CD4-positive, alpha-beta T cell treated with Interferon alpha-2 for 1 hour (primary cell): ENCODE measurements at regions not wholly inside any gene's neighbourhood (a gene's known extent, or its start where the extent isn't known, plus 50 kb on each side); places are given as distances from the start of the nearest gene placed in this dataset.

Source experiments
- DNase-seq, 2 donors: peaks; one replicate each; pipeline ENCODE4 v3.0.0-alpha.2; 2020 to 2022

DNA sequence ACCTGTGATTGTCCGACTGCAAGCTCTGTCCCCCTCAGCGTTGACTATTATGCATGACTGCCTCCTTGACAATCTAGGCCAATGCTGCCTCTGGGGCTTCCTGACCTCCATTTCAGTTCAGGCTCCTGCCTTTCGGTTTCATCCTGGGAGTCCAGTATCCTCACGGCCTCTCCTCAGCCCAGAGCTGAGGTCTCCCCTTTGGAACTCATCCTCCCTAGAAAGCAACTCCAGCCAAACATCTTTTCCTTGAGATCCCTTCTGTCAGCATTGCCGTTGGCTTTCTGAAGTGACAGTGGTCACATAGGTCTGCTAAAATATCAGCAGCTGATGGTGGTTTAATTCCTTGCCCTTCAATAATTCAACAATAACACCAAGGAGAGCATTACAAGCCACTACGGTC lies 519.1 kb upstream of the NBEA start:
- DNase-seq: no peak

DNA sequence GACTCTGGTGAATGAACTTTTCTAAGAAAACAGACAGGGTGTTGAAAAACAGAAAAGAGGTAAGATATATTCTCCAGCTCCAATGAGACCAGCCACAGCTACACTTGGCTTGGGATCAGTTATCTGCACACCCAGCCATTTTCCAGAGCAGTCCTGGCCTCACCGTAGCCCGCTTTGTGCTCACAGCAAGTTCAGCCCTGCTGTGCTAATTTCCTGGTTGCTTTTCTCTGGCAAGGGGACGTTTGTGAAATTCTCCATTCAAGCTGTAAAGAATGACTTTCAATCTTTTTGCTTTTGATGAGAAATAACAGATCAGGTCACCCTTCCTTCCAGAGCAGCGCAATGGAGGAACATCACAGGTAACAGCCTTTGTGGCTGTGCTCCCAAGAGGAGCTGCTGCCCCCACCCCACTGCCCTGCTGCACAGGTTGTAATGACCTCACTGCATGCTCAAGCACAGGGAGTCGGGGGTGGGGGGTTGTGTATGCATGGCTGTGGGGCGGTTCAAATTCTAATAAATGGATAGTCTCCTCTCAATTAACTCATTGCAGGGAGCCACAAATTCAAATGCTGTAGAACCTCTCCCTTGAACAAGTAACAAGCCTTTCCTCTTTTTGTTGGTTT lies 516.6 kb upstream of the NBEA start:
- no peak for DNase-seq

DNA sequence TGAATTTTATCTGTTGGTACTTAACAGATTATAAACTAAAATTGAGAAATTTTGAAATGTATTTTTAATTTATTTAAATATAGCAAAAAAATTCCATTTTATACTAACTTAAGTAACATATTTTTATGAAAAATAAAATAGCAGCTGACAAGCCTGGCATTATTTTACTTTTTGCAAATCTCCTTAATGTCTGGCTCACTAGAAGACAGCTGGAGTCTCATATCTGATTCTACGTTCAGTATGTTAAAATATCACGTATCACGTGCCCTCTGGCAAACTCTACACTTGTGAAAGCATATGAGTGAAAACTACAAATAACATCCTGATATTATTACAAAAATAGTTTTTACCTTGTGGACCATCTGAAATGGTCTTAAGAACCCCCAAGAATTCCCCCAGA lies 513.2 kb upstream of the NBEA start:
- DNase-seq: no peak

DNA sequence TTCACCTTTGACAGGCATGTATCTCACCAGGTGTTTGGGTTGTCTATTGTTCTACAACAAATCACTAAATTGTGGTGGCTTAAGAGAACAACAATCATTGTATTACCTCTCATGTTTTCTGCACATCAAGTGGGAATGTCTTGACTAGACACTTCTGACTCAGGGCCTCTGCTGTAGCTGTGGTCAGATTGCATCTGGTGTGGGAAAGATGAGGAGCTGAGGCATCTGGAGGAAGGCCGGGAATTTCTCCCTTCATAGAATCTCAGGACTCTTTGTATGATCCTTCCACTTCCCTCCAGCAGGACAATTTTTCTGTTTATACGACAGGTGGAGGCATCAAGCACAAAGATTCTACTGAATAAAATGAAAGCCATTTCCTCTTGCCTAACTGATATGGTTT lies 511.8 kb upstream of the NBEA start:
- no peak for DNase-seq

DNA sequence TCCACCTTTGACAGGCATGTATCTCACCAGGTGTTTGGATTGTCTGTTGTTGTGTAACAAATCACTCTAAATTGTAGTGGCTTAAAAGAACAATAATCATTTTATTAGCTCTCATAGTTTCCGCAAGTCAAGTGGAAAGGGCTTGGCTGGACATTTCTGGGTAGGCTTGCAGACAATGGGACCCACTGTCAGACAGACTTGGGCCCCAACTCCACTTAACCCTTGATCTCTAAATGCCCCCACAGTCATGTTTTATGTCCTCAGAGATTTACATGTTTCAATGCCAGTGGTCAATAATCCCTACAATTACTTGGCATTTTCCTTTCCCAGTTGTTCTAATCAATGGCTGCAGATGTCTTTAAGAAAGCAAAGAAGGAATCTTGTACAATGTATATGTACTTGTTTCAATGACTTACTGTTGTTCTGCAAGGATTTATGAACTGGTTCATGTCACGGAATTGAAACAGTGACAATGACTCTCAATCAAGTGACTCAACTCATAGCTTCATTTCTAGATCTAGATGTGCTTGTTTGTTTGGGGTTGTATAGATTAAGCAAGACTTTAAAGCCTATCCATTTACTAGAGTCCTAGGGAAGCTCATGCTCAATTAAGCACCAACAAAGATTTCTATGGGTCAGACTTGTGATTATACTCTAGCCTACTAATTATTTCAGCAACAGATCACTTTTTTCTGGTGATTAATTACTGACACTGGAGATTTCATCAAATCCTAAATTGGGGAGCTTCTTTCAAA lies 510.1 kb upstream of the NBEA start:
- DNase-seq: no peak

DNA sequence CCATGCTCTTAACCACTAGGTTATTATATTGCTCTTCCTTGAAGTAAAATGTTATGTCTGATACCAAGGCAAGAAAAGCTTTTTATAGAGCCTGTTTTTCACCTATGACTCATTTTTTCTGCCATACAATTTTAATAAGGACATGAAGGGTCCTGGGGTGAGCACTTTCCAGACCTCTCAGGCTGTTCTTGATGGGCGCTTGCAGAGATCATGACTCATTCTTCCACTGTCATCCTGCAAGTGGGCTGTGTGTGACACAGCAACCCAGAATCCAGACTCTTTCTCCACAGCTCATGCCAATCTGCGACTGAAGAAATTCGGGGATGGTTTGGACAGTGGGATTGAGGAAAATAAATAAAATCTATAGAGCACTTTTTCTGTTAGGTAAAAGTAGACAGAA lies 506.7 kb upstream of the NBEA start:
- DNase-seq: no peak

DNA sequence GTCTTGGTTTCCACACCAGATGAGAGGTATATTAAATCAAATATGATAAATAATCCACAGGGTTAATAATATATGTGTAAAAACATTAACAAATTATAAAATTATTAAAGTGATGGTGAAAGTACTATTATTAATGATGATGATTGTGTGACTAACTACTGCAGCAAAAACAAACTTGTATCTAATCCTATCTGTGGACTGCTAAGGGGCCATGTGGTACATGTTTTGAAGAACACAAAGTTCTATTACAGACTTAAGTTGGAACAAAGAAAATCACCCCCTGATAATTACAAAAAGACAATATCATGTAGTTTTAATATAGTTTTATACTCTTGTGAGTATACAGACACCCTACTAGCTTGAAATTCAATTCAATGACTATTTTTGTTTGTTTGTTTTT lies 504.2 kb upstream of the NBEA start:
- DNase-seq: no peak

DNA sequence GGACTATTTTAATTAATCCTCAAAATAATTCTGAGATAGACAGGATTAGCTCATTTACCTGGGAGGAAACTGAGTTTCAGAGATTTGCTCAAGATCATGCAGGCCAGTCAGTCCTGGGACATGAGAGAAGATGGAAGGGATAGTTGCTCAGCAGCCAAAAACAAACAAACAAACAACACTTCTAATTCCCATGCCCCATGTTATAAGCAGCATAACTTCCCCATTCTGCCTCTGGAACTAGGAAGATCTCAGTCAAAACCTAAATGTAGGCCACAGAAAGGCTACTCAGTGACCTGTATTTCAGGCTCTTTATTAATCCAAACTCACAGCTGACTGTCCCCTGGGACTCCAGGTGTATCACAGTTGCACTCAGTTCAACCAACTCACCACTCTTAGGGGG lies 489.2 kb upstream of the NBEA start:
- no peak for DNase-seq

DNA sequence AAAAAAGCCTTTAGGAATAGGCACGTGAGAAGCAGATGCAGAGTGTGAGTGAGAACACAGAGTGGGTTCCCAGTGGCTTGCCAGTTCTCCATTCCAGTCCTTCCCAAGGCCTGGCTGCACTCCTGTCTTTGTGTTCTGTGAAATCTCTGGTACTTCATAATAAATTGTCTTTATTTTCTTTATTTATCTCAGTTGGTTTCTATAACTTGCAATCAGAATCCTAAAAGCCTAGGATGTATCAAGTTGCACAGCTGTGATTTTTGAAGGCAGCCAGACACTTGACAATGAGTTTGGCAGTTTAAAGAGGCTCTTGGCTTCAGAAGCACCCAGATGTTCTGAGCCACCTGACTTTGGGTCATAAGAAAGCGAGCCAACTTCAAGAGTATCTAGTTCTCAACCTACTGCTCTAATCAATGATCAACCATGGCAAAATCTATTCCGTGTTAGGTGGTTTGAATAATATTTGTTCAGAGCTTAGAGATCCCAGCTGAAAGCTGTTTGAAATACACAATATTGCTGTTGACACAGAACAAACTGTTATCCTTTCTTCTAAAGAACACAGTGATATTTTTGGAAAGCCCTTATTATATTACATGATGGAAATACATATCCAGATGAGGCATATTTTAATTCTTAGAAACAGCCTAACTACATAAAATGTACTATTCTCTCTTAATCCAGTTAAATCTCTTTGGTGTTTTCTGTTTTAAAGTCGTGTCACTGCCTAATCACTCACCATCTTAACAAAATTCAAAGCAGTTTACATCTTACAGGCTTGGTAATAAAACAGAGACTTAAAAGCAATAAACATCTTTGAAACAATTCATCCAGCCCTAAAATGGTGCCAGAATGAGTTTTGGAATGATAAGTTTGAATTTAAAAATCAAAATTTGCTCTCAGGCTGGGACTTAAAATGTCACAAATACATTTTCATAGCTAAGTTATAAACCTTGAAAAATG lies 483.0 kb upstream of the NBEA start:
- no peak for DNase-seq

DNA sequence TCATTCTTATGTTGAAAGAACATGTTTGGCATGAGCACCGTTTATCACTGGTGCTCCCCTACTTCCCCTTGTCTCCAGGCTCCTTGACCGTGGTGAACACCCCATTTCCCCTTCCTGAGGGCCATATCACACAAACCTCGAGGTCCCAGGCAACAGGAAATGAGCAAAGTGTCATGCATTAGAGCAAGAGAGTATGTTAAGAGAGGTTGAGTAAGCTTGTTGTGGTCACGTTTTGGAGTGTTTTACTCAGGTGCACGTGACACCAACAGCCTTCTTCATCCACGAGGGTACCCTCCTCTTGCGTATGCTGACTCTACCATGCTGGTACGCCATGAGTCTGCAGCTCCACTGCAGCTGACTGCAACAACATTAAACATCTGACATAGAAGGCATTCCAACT lies 482.2 kb upstream of the NBEA start:
- no peak for DNase-seq

DNA sequence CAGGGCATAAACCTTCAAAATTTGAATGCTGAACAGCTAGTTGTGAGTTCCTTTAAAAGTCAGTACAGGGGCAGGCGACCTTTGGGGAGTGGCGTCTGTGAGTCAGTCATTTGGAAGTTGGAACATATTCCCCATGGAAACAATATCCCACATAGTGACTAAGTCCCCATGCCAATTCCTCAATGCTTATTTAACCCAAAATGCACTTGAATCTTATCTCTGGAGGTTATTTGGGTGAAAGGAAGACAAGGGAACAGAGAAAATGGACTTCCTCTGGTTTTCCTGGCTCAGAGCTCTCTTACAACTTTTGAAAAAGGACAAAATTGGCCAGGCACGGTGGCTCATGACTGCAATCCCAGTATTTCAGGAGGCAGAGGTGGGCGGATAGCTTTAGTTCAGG lies 479.2 kb upstream of the NBEA start:
- no peak for DNase-seq

DNA sequence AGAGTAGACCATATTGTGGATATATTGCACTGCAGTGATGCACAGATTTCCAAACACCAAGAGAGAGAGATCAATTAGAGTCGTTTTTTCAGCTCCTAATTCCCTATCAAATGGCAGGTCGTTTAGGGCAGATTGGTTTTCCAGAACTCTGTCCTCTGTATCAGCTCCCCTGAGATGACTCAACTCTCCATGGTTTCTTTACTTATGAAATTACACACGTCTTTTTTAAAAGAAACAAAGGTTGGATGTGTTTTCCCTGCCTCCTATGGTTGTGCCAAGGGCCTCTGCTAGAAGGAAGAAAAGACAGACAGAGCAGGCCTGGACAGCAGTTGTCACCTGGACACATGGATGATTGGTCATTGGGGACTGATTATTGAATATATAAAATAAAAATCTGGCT lies 478.1 kb upstream of the NBEA start:
- no peak for DNase-seq

DNA sequence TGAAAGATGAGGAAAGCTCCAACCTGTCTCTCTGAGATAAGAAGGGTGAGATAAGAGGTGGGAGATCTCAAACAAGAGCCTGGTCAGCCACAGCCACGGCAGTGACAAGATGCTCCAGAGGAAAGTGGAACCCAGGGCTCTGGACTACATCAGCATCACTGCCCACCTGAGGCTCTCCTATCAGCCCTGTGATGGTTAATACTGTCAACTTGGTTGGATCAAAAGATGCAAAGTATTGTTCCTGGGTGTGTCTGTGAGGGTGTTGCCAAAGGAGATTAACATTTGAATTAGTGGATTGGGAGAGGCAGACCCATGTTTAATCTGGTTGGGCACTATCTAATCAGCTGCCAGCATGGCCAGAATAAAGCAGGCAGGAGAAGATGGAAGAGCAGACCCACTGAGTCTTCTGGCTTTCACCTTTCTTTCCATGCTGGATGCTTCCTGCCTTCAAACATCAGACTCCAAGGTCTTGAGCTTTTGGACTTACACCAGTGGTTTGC lies 476.6 kb upstream of the NBEA start:
- DNase-seq: no peak

DNA sequence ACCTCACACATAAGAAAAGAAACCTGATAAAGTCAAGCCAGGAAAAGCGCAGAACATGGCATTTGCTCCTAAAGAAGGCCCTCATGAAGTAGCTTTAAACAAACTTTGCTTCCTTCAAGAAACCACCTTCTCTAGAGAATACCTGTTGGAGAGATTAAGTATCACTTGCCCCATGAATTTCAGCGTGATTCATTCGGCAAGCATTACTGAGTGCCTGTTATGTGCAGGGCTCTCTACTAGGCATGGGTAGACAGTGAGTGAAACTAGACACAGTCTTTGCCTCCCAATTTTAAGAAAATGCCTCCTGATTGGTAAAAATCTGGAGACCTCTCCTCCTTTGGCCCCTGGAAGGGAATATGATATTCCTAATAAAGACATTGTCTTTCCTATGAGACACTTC lies 475.8 kb upstream of the NBEA start:
- DNase-seq: no peak

DNA sequence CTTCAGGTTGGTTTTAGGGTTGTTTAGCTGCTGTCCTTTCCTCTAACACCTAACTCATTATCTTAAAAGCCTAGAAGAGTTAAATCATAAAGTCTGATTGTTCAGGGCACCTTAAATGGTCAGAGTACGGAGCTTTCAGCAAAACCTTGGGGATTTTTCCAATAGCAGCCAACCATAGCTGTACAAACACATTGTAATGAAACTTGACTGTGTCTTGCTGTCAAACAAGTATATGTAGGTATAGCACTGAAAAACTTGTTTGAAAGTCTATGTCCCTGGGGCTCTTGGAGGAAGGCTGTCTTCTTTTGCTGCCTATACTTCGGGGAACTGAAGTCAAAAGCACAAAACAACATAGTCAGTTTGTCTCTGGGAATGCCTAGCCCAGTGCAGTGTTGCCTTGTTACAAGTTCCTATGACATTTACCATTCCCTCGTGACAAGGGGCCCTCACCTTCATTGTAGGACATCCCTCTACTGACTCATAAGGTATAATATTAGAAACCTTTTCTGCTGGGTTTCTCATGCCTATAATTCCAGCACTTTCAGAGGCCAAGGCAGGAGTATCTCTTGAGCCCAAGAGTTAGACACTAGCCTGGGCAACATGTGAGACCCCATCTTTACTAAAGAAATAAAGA lies 474.5 kb upstream of the NBEA start:
- DNase-seq: no peak

DNA sequence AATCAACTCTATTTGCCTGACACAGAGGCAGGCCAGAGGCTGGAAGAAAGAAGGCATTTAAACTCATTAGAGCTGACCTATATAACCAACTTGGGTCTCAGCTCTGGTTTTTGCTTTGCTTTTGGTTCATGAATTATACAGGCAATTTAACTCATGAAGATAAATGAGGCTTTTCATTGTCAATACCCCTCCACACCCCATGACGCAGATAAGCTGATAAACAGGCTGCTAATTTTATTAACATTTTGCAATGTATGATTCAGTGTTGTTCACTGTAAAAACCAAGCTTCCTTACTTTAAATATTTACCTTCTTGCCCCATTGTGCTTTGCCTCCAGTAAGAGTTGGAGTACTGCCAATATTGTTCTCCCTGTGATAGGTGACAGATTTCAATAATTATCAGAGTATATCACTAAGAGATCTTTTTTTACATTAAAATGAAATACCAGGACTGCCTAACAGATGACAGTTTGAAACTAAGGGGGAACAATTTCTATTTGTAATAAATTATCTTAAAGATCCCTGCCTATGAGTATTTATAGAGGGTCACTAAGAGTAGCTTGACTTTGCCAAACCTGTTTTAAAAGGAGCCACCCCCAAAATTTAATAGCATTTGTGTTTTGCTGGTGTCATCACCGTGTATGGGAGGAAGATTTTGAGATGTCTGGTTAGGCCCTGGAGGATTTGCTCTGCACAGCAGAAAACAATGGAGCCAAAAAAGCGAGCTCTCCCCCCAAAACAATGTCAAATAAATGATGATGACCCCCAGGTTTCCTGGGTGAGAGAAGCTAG lies 472.7 kb upstream of the NBEA start:
- no peak for DNase-seq

DNA sequence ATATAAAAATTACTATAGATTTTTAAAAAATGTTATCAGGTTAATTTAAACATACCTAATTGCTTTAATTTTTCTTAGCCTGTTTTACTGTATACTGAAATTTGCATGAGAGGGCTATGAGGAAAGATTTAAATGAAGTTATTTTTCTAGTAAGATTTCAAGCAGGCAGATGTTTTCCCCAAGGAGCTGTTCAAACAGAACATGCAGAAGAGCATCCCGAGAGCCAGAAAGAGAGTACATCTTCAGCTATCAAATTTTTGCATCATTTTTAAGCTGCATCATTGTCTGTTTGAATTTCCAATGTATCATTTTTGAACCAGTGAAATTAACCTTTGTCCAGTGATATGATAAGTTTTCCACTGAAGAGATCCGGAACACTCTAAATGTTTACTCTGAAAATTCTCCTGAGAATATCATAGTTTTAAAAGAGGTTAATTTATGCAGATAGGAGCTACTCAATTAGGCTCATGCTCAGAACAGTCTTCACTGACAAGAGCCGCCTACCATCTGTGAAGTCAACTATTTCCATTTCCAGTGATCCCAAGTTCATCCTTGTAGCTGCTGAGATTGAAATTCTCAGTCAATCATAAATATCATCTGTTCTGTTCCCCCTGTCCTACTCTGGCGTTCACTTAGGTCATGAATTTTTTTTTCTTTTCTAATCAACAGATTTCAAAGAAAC lies 467.7 kb upstream of the NBEA start:
- DNase-seq: no peak

DNA sequence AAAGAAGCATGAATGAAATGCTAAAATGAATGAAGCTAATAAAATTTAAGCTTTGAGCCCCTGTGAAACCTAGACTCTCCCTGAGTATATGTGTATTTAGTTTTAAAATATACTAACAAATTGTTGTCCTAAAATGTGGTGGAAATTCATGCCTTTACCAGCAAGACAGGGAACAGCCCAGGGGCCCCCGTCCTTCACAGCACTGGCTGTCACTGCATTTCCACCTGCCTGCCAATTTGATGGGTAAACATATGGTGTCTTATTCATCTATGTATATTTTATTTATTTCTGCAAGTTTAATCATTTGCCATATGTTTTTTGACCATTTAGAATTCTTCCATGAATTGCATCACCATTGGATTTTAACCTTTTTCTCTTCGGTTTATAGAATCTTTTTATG lies 463.7 kb upstream of the NBEA start:
- DNase-seq: no peak

DNA sequence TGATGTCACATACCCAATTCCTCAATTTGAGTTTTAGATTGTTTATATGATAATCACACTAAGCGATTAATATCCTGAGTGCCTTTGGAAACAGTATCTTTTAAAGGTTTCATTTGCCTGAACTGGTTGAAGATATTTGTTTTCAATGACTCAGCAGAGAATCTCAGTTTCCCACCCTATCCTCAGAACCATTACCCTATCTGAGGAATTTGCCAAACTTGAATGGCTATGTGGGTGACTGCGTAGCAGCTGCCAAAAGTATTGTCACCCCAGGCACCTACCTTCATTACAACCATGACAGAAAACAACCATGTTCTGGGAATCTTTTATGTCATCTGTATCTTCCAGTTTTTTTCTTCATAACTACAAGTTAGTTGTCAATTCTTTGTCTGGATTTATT lies 440.1 kb upstream of the NBEA start:
- DNase-seq: no peak

DNA sequence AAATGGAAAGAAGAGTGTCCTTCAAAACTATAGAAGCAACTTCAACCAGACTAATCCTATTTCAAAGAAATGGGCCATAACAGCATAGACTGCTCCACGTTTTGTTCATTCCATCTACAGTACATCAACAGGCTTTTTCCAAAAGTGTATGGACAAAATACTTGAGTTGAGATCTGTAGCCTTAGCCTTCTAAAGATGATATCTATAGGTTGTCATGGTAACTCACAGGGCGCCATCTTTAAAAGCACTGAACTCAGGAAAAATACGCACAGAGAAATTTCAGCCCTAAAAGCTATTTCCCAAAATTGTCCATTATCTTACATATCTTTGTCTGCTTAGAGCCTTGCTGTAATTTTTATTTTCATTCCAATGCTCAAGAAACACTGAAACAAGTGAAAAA lies 439.4 kb upstream of the NBEA start:
- no peak for DNase-seq

DNA sequence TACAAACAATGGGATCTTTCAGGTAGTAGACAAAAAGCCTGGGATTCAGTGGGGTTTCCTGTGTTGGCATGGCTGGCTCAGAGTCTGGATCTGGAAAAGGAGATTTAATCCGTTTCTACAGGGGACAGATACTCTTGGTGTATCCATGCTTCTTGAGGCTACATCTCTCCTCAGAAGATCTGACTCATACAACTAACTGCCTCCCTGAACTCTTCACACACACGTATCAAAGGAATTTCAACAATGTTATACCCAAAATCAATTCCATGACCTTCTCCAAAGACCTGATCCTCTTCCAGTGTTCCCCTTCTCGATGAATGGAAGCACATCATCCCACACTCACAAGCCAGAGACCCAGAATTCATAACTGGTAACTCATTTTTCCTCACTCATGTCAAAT lies 435.3 kb upstream of the NBEA start:
- DNase-seq: no peak

DNA sequence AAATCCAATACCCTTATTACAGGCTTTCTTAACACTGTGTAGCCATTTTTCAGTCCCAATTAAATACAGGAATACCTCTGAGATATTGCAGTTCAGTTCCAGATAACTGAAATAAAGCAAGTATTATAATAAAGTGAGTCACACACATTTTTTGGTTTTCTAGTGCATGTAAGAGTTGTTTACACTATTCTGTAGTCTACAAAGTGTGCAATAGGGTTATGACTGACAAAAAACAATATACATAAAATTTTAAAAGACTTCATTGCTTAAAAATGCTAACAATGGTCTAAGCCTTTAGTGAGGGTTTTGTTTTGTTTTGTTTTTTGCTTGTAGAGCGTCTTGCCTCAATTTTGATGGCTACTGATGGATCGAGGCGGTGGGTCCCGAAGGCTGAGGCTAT lies 434.4 kb upstream of the NBEA start:
- no peak for DNase-seq
